Sigmoid colon (tissue), 4 donors: ENCODE measurements at regions not wholly inside any gene's neighbourhood (a gene's known extent, or its start where the extent isn't known, plus 50 kb on each side); places are given as distances from the start of the nearest gene placed in this dataset.

Experiments used
- EP300 ChIP-seq, 4 donors: sonication (generic); formaldehyde crosslinking; IDR thresholded peaks; one replicate each; pipeline ENCODE4 v1.6.1; 2017; ENCODE audit warnings: antibody characterized with exemption in 4 of 4
- POLR2A ChIP-seq, 2 donors: fragments of 450-650 bp; IDR thresholded peaks; one replicate each; pipeline ENCODE4 v1.6.1; 2016; ENCODE audit warnings: antibody characterized with exemption in 2 of 2, mild to moderate bottlenecking in 2 of 2, moderate library complexity in 2 of 2
- POLR2AphosphoS5 ChIP-seq, 4 donors: sonication (generic); formaldehyde crosslinking; IDR thresholded peaks; one replicate each; pipeline ENCODE4 v1.6.1; 2017; ENCODE audit warnings: antibody characterized with exemption in 4 of 4
- TF ChIP-seq, protein P1 (sequence below), 4 experiments: fragments of 450-650 bp in 3 of 4; fragments of 200-600 bp in 1 of 4; IDR thresholded peaks; one replicate each; pipeline ENCODE4 v1.5.1; 2016 to 2019; ENCODE audit warnings: antibody characterized with exemption in 4 of 4, mild to moderate bottlenecking in 3 of 4, moderate library complexity in 2 of 4

DNA sequence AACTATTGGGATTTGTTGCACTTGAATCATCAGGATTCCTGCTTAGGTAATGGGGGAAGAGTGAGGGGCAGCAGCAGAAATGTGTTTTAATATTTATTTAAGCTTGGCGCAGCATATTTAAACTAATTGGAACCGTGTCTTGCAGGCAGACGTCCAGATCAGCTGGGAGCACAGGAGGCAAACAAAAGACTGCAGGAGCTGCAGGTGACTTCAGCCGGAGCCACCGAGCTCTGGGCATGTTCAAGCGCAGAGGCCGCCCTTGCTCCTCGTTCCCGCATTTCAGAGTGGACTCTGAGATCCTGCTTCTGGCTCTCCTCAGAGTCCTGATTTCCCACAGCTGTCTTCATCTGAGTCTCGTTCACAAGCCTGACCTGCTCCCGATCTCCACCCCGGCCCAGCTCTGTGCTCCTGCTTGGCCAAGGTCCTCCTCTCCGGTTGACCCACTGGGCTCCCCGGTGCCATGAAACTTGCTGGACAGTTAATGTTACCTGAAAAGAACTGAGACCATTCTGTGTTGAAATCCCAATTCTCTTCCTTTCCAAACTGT lies 475.5 kb downstream of the SOX11 start:
- TF ChIP-seq, protein P1, sequence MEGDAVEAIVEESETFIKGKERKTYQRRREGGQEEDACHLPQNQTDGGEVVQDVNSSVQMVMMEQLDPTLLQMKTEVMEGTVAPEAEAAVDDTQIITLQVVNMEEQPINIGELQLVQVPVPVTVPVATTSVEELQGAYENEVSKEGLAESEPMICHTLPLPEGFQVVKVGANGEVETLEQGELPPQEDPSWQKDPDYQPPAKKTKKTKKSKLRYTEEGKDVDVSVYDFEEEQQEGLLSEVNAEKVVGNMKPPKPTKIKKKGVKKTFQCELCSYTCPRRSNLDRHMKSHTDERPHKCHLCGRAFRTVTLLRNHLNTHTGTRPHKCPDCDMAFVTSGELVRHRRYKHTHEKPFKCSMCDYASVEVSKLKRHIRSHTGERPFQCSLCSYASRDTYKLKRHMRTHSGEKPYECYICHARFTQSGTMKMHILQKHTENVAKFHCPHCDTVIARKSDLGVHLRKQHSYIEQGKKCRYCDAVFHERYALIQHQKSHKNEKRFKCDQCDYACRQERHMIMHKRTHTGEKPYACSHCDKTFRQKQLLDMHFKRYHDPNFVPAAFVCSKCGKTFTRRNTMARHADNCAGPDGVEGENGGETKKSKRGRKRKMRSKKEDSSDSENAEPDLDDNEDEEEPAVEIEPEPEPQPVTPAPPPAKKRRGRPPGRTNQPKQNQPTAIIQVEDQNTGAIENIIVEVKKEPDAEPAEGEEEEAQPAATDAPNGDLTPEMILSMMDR (IDR thresholded peaks at IDR 0.05): no peak
- TF ChIP-seq EP300 (IDR thresholded peaks at IDR 0.05) (no peak), POLR2A (IDR thresholded peaks at IDR 0.05) (no peak), POLR2AphosphoS5 (IDR thresholded peaks at IDR 0.05) (no peak)
